CD4-positive, alpha-beta T cell (primary cell): ENCODE measurements at regions not wholly inside any gene's neighbourhood (a gene's known extent, or its start where the extent isn't known, plus 50 kb on each side); places are given as distances from the start of the nearest gene placed in this dataset.

Source experiments
- ATAC-seq: fragments of 200-7000 bp; cut with Tn5 transposase; one replicate; pipeline ENCODE4 v1.10.0; 2022; ENCODE audit warnings: mild to moderate bottlenecking; ENCODE audit not compliant: poor library complexity
- CTCF ChIA-PET: fragments of 350-600 bp; sonication (Branson Sonifier 250); formaldehyde crosslinking; loops from one replicate; lab custom pipeline; 2021; ENCODE audit warnings: antibody characterized with exemption, inconsistent platforms; lab: Charles Lee
- POLR2A ChIA-PET: fragments of 350-600 bp; sonication (Branson Sonifier 250); formaldehyde crosslinking; loops from one replicate; lab custom pipeline; 2021; ENCODE audit warnings: antibody characterized with exemption, inconsistent platforms; lab: Charles Lee
- DNase-seq, 14 experiments: peaks; one replicate each; pipeline ENCODE4 v3.0.0-alpha.2; 2013 to 2020; ENCODE audit warnings: mixed read lengths in 2 of 14
- H3K27ac ChIP-seq, 2 donors: one replicate each; pipeline versions ENCODE4 v1.5.1 to v1.7.0; 2013; ENCODE audit warnings: low read length in 2 of 2, low read depth in 1 of 2, mild to moderate bottlenecking in 1 of 2
- H3K27me3 ChIP-seq, 2 experiments: 1 replicate in 1 of 2; 2 replicates in 1 of 2; pipeline versions ENCODE4 v1.6.1 to v1.7.0; 2013; ENCODE audit warnings: low read length in 2 of 2, control low read depth in 1 of 2, mild to moderate bottlenecking in 1 of 2, moderate library complexity in 1 of 2; ENCODE audit not compliant: insufficient read depth in 2 of 2, control insufficient read depth in 1 of 2
- H3K36me3 ChIP-seq: one replicate; pipeline ENCODE4 v1.6.1; 2013; ENCODE audit warnings: low read length, control low read depth; ENCODE audit not compliant: insufficient read depth
- H3K4me1 ChIP-seq: one replicate; pipeline ENCODE4 v1.6.1; 2013; ENCODE audit warnings: low read length, control low read depth; ENCODE audit not compliant: insufficient read depth
- H3K4me3 ChIP-seq: one replicate; pipeline ENCODE4 v1.5.1; 2013; ENCODE audit warnings: mild to moderate bottlenecking, low read length, moderate library complexity
- H3K9me3 ChIP-seq, 2 experiments: 1 replicate in 1 of 2; 2 replicates in 1 of 2; pipeline versions ENCODE4 v1.6.1 to v1.7.0; 2013; ENCODE audit warnings: low read length in 2 of 2, mild to moderate bottlenecking in 2 of 2, control low read depth in 1 of 2, moderate library complexity in 1 of 2; ENCODE audit not compliant: control insufficient read depth in 1 of 2, insufficient read depth in 1 of 2
- H3K27ac Mint-ChIP-seq: one replicate; pipeline ENCODE4 v1.8.0; 2020; ENCODE audit warnings: mixed read lengths
- H3K27me3 Mint-ChIP-seq: one replicate; pipeline ENCODE4 v1.8.0; 2021; ENCODE audit warnings: mixed read lengths
- H3K36me3 Mint-ChIP-seq: one replicate; pipeline ENCODE4 v1.8.0; 2021; ENCODE audit warnings: low read depth, mixed read lengths
- H3K4me1 Mint-ChIP-seq: one replicate; pipeline ENCODE4 v1.8.0; 2021; ENCODE audit warnings: low read depth, mixed read lengths
- H3K4me3 Mint-ChIP-seq: one replicate; pipeline ENCODE4 v1.8.0; 2020; ENCODE audit warnings: mild to moderate bottlenecking, mixed read lengths
- H3K9me3 Mint-ChIP-seq: one replicate; pipeline ENCODE4 v1.8.0; 2020; ENCODE audit warnings: mixed read lengths
- CTCF ChIP-seq: fragments of 200-600 bp; IDR thresholded peaks from one replicate; pipeline ENCODE4 v1.8.0; 2022; ENCODE audit warnings: antibody characterized with exemption, mild to moderate bottlenecking
- intact Hi-C, 2 experiments: fragments of 100-400 bp; cut with DNase I in 1 of 2; cut with micrococcal nuclease in 1 of 2; formaldehyde crosslinking; loops; one replicate each; pipeline versions ENCODE4 v1.15.1 to v1.9.0; 2023 to 2025; cut with DNase I, micrococcal nuclease

- DNase-seq, result peak in 1 of 14 experiments; percentile 30
- ChIA-PET CTCF (no interaction called here), POLR2A (no interaction called here)
- Histone ChIP-seq H3K36me3 (no peaks in the 10 kb centered on the region), H3K4me1 (no peaks in the 10 kb centered on the region), H3K27me3 (no peaks in the 10 kb centered on the region), H3K9me3 (peaks cover 0 to 6% of the 10 kb centered on the region in 2 experiments), H3K27ac (no peak overlapping the region), H3K4me3 (no peak overlapping the region)
- H3K36me3 Mint-ChIP-seq, result no peaks in the 10 kb centered on the region
- intact Hi-C loops, result no loop called here
- H3K9me3 Mint-ChIP-seq, result no peaks in the 10 kb centered on the region
- TF ChIP-seq CTCF, result no peak
- H3K27ac Mint-ChIP-seq, result no peak overlapping the region
- H3K4me3 Mint-ChIP-seq, result no peak overlapping the region
- H3K27me3 Mint-ChIP-seq, result no peaks in the 10 kb centered on the region
- no peaks in the 10 kb centered on the region for H3K4me1 Mint-ChIP-seq
- no peak for ATAC-seq
Observed at GRCh38 chr6:170100046-170100445, 190.8 kb downstream of the DLL1 start.

- H3K27ac ChIP-seq, result no peak overlapping the region
- ChIA-PET POLR2A (no interaction called here), CTCF (no interaction called here)
- DNase-seq, result no peak
- H3K4me3 ChIP-seq, result no peak overlapping the region
- no peak for ATAC-seq
- H3K27me3 ChIP-seq, result no peaks in the 10 kb centered on the region
- Mint-ChIP-seq H3K27ac (no peak overlapping the region), H3K4me3 (no peak overlapping the region), H3K4me1 (no peaks in the 10 kb centered on the region), H3K9me3 (no peaks in the 10 kb centered on the region), H3K27me3 (no peaks in the 10 kb centered on the region), H3K36me3 (no peaks in the 10 kb centered on the region)
- no peak for TF ChIP-seq CTCF
- H3K9me3 ChIP-seq, result peaks cover 0 to 6% of the 10 kb centered on the region in 2 experiments
- H3K36me3 ChIP-seq, result no peaks in the 10 kb centered on the region
- no peaks in the 10 kb centered on the region for H3K4me1 ChIP-seq
- intact Hi-C loops, result no loop called here
Observed at GRCh38 chr6:170099387-170099786, 191.5 kb downstream of the DLL1 start.

- H3K27me3 ChIP-seq, result no peaks in the 10 kb centered on the region
Observed at GRCh38 chr6:170098428-170099170, 192.3 kb downstream of the DLL1 start.

More at GRCh38 chr6:170098428-170099170, 192.3 kb downstream of the DLL1 start:
- ATAC-seq (no peak), DNase-seq (peak in 1 of 14 experiments; percentile 20)
- CTCF ChIA-PET, result no interaction called here
- Mint-ChIP-seq H3K36me3 (no peaks in the 10 kb centered on the region), H3K4me3 (no peak overlapping the region), H3K9me3 (no peaks in the 10 kb centered on the region), H3K4me1 (no peaks in the 10 kb centered on the region), H3K27me3 (no peaks in the 10 kb centered on the region), H3K27ac (no peak overlapping the region)
- H3K4me1 ChIP-seq, result no peaks in the 10 kb centered on the region
- H3K36me3 ChIP-seq, result no peaks in the 10 kb centered on the region
- POLR2A ChIA-PET, result no interaction called here
- peaks cover 0 to 6% of the 10 kb centered on the region in 2 experiments for H3K9me3 ChIP-seq
- intact Hi-C loops, result no loop called here
- no peak for TF ChIP-seq CTCF
- no peak overlapping the region for H3K4me3 ChIP-seq
- no peak overlapping the region for H3K27ac ChIP-seq
